ENCODE measurements at regions not wholly inside any gene's neighbourhood (a gene's known extent, or its start where the extent isn't known, plus 50 kb on each side); places are given as distances from the start of the nearest gene placed in this dataset.

DNA sequence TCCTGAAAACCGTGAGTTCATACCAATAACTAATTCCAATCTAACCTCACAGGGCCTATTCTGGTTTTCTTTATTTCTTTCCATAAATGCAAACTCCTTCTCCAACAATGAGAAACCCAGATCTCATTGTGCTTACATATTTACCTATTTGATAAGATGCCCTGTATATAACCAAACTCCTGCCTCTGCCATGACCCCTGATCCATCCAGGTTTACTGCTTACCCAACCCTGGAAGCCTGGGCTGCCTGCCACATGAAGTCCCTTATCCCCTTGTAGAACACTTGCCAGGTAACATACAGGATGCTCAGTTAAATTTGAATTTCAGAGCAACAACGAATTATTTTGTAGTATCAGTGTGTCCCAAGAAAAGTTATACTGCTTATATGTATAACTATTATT is 766.1 kb downstream of the LTN1 start:
- H3K4me3 ChIP-seq (ENCODE audit: insufficient read depth in 1 of 2, low read depth in 1 of 2, low read length in 2 of 2): no peak overlapping the region
- no peak overlapping the region for H3K14ac ChIP-seq (ENCODE audit: low read length in 2 of 2)

DNA sequence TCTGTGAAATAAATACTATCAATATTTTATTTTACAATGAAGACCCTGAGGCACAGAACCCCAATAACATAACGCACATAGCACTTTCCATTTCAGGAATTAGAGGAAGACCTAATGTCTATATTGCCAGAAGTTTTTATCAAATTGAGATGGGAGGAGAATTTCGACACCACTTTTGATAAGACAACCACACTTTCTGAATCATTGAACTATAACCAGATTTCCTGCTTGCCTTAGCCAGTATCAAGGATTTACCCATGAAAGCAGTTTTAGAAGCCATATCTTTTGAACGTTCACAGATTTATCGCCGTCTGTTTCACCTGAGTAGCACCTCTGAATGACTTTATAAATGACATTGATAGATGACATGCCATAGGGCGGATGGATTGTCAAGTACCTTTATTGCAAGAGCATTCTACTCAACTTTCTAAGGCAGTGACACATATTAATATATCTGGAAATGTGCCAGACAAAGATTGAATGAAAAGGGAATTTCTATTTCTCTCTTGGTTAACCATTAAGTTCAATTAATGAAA is 768.4 kb downstream of the LTN1 start:
- Histone ChIP-seq H2AK5ac (ENCODE audit: low read length, severe bottlenecking) (no peak overlapping the region), H3K4me1 (ENCODE audit: control insufficient read depth, insufficient read depth, low read depth, low read length) (no peaks in the 10 kb centered on the region), H3K4me2 (ENCODE audit: low read length, poor library complexity, severe bottlenecking) (no peak overlapping the region), H3K79me1 (replicated peaks; ENCODE audit: low read length, poor library complexity, severe bottlenecking) (no peaks in the 10 kb centered on the region), H2BK120ac (ENCODE audit: low read depth, low read length) (no peak overlapping the region), H3K9me3 (ENCODE audit: control insufficient read depth, low read length) (no peaks in the 10 kb centered on the region), H3K18ac (ENCODE audit: low read depth in 1 of 2, low read length in 2 of 2) (no peak overlapping the region), H2BK15ac (ENCODE audit: low read depth, poor library complexity, severe bottlenecking) (no peak overlapping the region), H3K36me3 (ENCODE audit: control insufficient read depth in 1 of 2, insufficient read depth in 2 of 2, low read depth in 1 of 2, low read length in 2 of 2) (no peaks in the 10 kb centered on the region), H3K9ac (ENCODE audit: low read length) (no peak overlapping the region), H3K27me3 (ENCODE audit: control insufficient read depth in 1 of 2, insufficient read depth in 1 of 2, low read length in 2 of 2) (no peaks in the 10 kb centered on the region), H3K14ac (ENCODE audit: low read length in 2 of 2) (no peak overlapping the region), H4K8ac (ENCODE audit: low read length) (no peak overlapping the region), H2AFZ (ENCODE audit: low read depth, low read length) (no peak overlapping the region), H3K27ac (ENCODE audit: low read length, poor library complexity, severe bottlenecking) (no peak overlapping the region), H2BK5ac (ENCODE audit: low read depth, low read length, poor library complexity, severe bottlenecking) (no peak overlapping the region), H2BK12ac (ENCODE audit: low read length in 2 of 2) (no peak overlapping the region), H3K4ac (ENCODE audit: low read depth in 1 of 2, low read length in 2 of 2) (no peak overlapping the region), H4K91ac (ENCODE audit: low read length) (no peak overlapping the region), H3K23ac (ENCODE audit: low read length in 2 of 2) (no peak overlapping the region), H3K4me3 (ENCODE audit: insufficient read depth in 1 of 2, low read depth in 1 of 2, low read length in 2 of 2) (no peak overlapping the region)
- no peak for DNase-seq
- WGBS: 92% methylated on average over 5 of the region's 6 CpGs

More for the DNA sequence above, 766.1 kb downstream of the LTN1 start:
- Histone ChIP-seq H2BK120ac (ENCODE audit: low read depth, low read length) (no peak overlapping the region), H3K23ac (ENCODE audit: low read length in 2 of 2) (no peak overlapping the region), H4K8ac (ENCODE audit: low read length) (no peak overlapping the region), H4K91ac (ENCODE audit: low read length) (no peak overlapping the region), H3K4me1 (ENCODE audit: control insufficient read depth, insufficient read depth, low read depth, low read length) (no peaks in the 10 kb centered on the region), H3K9ac (ENCODE audit: low read length) (no peak overlapping the region), H3K79me1 (replicated peaks; ENCODE audit: low read length, poor library complexity, severe bottlenecking) (no peaks in the 10 kb centered on the region), H3K4ac (ENCODE audit: low read depth in 1 of 2, low read length in 2 of 2) (no peak overlapping the region), H2BK12ac (ENCODE audit: low read length in 2 of 2) (no peak overlapping the region), H2AK5ac (ENCODE audit: low read length, severe bottlenecking) (no peak overlapping the region), H3K27ac (ENCODE audit: low read length, poor library complexity, severe bottlenecking) (no peak overlapping the region), H3K36me3 (ENCODE audit: control insufficient read depth in 1 of 2, insufficient read depth in 2 of 2, low read depth in 1 of 2, low read length in 2 of 2) (no peaks in the 10 kb centered on the region), H3K18ac (ENCODE audit: low read depth in 1 of 2, low read length in 2 of 2) (no peak overlapping the region), H2BK15ac (ENCODE audit: low read depth, poor library complexity, severe bottlenecking) (no peak overlapping the region), H3K27me3 (ENCODE audit: control insufficient read depth in 1 of 2, insufficient read depth in 1 of 2, low read length in 2 of 2) (no peaks in the 10 kb centered on the region), H3K4me2 (ENCODE audit: low read length, poor library complexity, severe bottlenecking) (no peak overlapping the region), H3K9me3 (ENCODE audit: control insufficient read depth, low read length) (no peaks in the 10 kb centered on the region), H2AFZ (ENCODE audit: low read depth, low read length) (no peak overlapping the region), H2BK5ac (ENCODE audit: low read depth, low read length, poor library complexity, severe bottlenecking) (no peak overlapping the region)
- DNase-seq: no peak
- WGBS: 76% methylated on average over 1 of the region's 2 CpGs

DNA sequence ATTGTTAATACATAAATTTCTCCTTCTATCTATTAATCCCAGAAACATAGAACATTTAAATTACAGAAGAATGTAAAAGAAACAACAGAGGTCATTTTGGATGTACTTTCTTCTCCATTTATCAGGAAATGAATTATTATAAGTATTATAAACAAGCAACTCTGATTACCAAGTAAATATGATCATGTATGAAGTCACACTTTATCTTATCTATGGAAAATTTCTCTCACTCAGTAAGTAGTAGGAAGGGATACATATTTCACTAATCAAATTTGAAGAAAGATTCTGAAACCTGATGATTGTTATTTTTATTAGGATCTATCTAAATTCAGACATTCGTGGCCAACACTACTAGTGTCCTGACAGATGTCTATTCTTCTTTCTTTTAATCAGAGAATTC is 770.7 kb downstream of the LTN1 start:
- Histone ChIP-seq H3K36me3 (ENCODE audit: control insufficient read depth in 1 of 2, insufficient read depth in 2 of 2, low read depth in 1 of 2, low read length in 2 of 2) (no peaks in the 10 kb centered on the region), H3K4ac (ENCODE audit: low read depth in 1 of 2, low read length in 2 of 2) (no peak overlapping the region), H3K4me2 (ENCODE audit: low read length, poor library complexity, severe bottlenecking) (no peak overlapping the region), H3K4me1 (ENCODE audit: control insufficient read depth, insufficient read depth, low read depth, low read length) (no peaks in the 10 kb centered on the region), H4K91ac (ENCODE audit: low read length) (no peak overlapping the region), H3K27me3 (ENCODE audit: control insufficient read depth in 1 of 2, insufficient read depth in 1 of 2, low read length in 2 of 2) (no peaks in the 10 kb centered on the region), H3K9me3 (ENCODE audit: control insufficient read depth, low read length) (no peaks in the 10 kb centered on the region), H3K23ac (ENCODE audit: low read length in 2 of 2) (no peak overlapping the region), H3K27ac (ENCODE audit: low read length, poor library complexity, severe bottlenecking) (no peak overlapping the region), H3K79me1 (replicated peaks; ENCODE audit: low read length, poor library complexity, severe bottlenecking) (no peaks in the 10 kb centered on the region), H3K9ac (ENCODE audit: low read length) (no peak overlapping the region), H2AK5ac (ENCODE audit: low read length, severe bottlenecking) (no peak overlapping the region), H2BK120ac (ENCODE audit: low read depth, low read length) (no peak overlapping the region), H4K8ac (ENCODE audit: low read length) (no peak overlapping the region), H3K18ac (ENCODE audit: low read depth in 1 of 2, low read length in 2 of 2) (no peak overlapping the region), H3K14ac (ENCODE audit: low read length in 2 of 2) (no peak overlapping the region), H2BK15ac (ENCODE audit: low read depth, poor library complexity, severe bottlenecking) (no peak overlapping the region), H2AFZ (ENCODE audit: low read depth, low read length) (no peak overlapping the region), H3K4me3 (ENCODE audit: insufficient read depth in 1 of 2, low read depth in 1 of 2, low read length in 2 of 2) (no peak overlapping the region), H2BK5ac (ENCODE audit: low read depth, low read length, poor library complexity, severe bottlenecking) (no peak overlapping the region), H2BK12ac (ENCODE audit: low read length in 2 of 2) (no peak overlapping the region)
- WGBS: no CpG with 5 or more reads among the region's 1 CpG
- DNase-seq: no peak

DNA sequence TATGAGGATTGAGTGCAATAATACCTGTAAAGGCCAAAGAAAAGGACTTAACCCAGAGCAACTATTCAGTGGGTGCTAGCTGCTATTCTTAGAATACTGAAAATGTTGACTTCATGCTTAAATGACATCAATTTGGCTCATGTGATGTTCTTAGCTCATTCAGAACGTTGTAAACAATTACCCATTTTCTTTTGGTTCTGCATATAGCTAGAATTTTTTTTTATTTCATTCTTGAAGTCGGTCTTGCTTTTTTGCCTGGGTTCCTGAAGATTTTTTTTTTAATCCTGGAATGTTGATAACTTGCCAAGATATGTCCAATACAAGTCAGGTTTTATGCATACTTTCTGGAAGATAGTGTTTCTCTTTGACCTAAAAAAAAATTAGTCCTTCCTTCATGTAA is 772.0 kb downstream of the LTN1 start:
- Histone ChIP-seq H3K4me2 (ENCODE audit: low read length, poor library complexity, severe bottlenecking) (no peak overlapping the region), H3K9me3 (ENCODE audit: control insufficient read depth, low read length) (no peaks in the 10 kb centered on the region), H3K27ac (ENCODE audit: low read length, poor library complexity, severe bottlenecking) (no peak overlapping the region), H3K4me3 (ENCODE audit: insufficient read depth in 1 of 2, low read depth in 1 of 2, low read length in 2 of 2) (no peak overlapping the region), H3K23ac (ENCODE audit: low read length in 2 of 2) (no peak overlapping the region), H2BK120ac (ENCODE audit: low read depth, low read length) (no peak overlapping the region), H3K14ac (ENCODE audit: low read length in 2 of 2) (no peak overlapping the region), H2BK15ac (ENCODE audit: low read depth, poor library complexity, severe bottlenecking) (no peak overlapping the region), H4K8ac (ENCODE audit: low read length) (no peak overlapping the region), H2BK5ac (ENCODE audit: low read depth, low read length, poor library complexity, severe bottlenecking) (no peak overlapping the region), H3K4me1 (ENCODE audit: control insufficient read depth, insufficient read depth, low read depth, low read length) (no peaks in the 10 kb centered on the region), H3K9ac (ENCODE audit: low read length) (no peak overlapping the region), H2BK12ac (ENCODE audit: low read length in 2 of 2) (no peak overlapping the region), H3K36me3 (ENCODE audit: control insufficient read depth in 1 of 2, insufficient read depth in 2 of 2, low read depth in 1 of 2, low read length in 2 of 2) (no peaks in the 10 kb centered on the region), H3K27me3 (ENCODE audit: control insufficient read depth in 1 of 2, insufficient read depth in 1 of 2, low read length in 2 of 2) (no peaks in the 10 kb centered on the region), H2AFZ (ENCODE audit: low read depth, low read length) (no peak overlapping the region), H3K4ac (ENCODE audit: low read depth in 1 of 2, low read length in 2 of 2) (no peak overlapping the region), H3K79me1 (replicated peaks; ENCODE audit: low read length, poor library complexity, severe bottlenecking) (no peaks in the 10 kb centered on the region), H3K18ac (ENCODE audit: low read depth in 1 of 2, low read length in 2 of 2) (no peak overlapping the region), H4K91ac (ENCODE audit: low read length) (no peak overlapping the region), H2AK5ac (ENCODE audit: low read length, severe bottlenecking) (no peak overlapping the region)
- WGBS: 80% methylated on average over 1 of the region's 2 CpGs
- DNase-seq: no peak
